ENCODE measurements at regions not wholly inside any gene's neighbourhood (a gene's known extent, or its start where the extent isn't known, plus 50 kb on each side); places are given as distances from the start of the nearest gene placed in this dataset.
"Not testable (repeated sequence)": the region's sequence is repeated elsewhere in the genome, so short reads cannot be mapped to it uniquely, and the experiment has no call there.

GRCh38 chr1:8153961-8154360 lies 127.9 kb upstream of the ERRFI1 start:
- Mint-ChIP-seq H3K36me3 (ENCODE audit: insufficient read depth, unreplicated experiment) (peaks cover 13% of the 10 kb centered on the region), H3K9me3 (ENCODE audit: low read depth, unreplicated experiment) (peaks cover 4% of the 10 kb centered on the region), H3K27ac (ENCODE audit: unreplicated experiment) (peak overlapping the region; percentile 95), H3K4me1 (ENCODE audit: low read depth, unreplicated experiment) (peaks cover 20% of the 10 kb centered on the region), H3K27me3 (ENCODE audit: unreplicated experiment) (no peaks in the 10 kb centered on the region), H3K4me3 (ENCODE audit: low read depth, unreplicated experiment) (no peak overlapping the region)
- CTCF ChIA-PET, result interaction anchor here (0.8 to 1.9 kb wide), 4 partner anchors 28 to 160 kb away, joined by 3 to 11 read pairs (median 6); no protein-coding TSS in a partner anchor
- no peak for DNase-seq
- BruUV-seq (replicated peaks), result no TSS peak
- intact Hi-C loops (cut with micrococcal nuclease; ENCODE audit: unreplicated experiment), result loop anchor here (1.0 kb wide), 1 partner anchor 33 kb away; no protein-coding TSS in a partner anchor
- no peak for TF ChIP-seq CTCF (IDR thresholded peaks at IDR 0.05; ENCODE audit: unreplicated experiment)

- BruUV-seq (replicated peaks), result no TSS peak
- no peak for DNase-seq
- no peak for TF ChIP-seq CTCF (IDR thresholded peaks at IDR 0.05; ENCODE audit: unreplicated experiment)
- Mint-ChIP-seq H3K9me3 (ENCODE audit: low read depth, unreplicated experiment) (peaks cover 4% of the 10 kb centered on the region), H3K4me3 (ENCODE audit: low read depth, unreplicated experiment) (no peak overlapping the region), H3K27me3 (ENCODE audit: unreplicated experiment) (no peaks in the 10 kb centered on the region), H3K4me1 (ENCODE audit: low read depth, unreplicated experiment) (peaks cover 25% of the 10 kb centered on the region), H3K27ac (ENCODE audit: unreplicated experiment) (peak overlapping the region; percentile 39), H3K36me3 (ENCODE audit: insufficient read depth, unreplicated experiment) (peaks cover 13% of the 10 kb centered on the region)
- CTCF ChIA-PET, result no interaction called here
- intact Hi-C loops (cut with micrococcal nuclease; ENCODE audit: unreplicated experiment), result no loop called here
Observed at GRCh38 chr1:8152731-8153702, 126.9 kb upstream of the ERRFI1 start.

GRCh38 chr1:8151647-8152046 lies 125.5 kb upstream of the ERRFI1 start:
- DNase-seq, result no peak
- intact Hi-C loops (cut with micrococcal nuclease; ENCODE audit: unreplicated experiment), result no loop called here
- no TSS peak for BruUV-seq (replicated peaks)
- CTCF ChIA-PET, result no interaction called here
- H3K4me1 Mint-ChIP-seq (ENCODE audit: low read depth, unreplicated experiment), result peaks cover 36% of the 10 kb centered on the region
- H3K27ac Mint-ChIP-seq (ENCODE audit: unreplicated experiment), result no peak overlapping the region
- no peak overlapping the region for H3K4me3 Mint-ChIP-seq (ENCODE audit: low read depth, unreplicated experiment)
- H3K36me3 Mint-ChIP-seq (ENCODE audit: insufficient read depth, unreplicated experiment), result peaks cover 13% of the 10 kb centered on the region
- no peaks in the 10 kb centered on the region for H3K27me3 Mint-ChIP-seq (ENCODE audit: unreplicated experiment)
- H3K9me3 Mint-ChIP-seq (ENCODE audit: low read depth, unreplicated experiment), result no peaks in the 10 kb centered on the region
- no peak for TF ChIP-seq CTCF (IDR thresholded peaks at IDR 0.05; ENCODE audit: unreplicated experiment)

DNA sequence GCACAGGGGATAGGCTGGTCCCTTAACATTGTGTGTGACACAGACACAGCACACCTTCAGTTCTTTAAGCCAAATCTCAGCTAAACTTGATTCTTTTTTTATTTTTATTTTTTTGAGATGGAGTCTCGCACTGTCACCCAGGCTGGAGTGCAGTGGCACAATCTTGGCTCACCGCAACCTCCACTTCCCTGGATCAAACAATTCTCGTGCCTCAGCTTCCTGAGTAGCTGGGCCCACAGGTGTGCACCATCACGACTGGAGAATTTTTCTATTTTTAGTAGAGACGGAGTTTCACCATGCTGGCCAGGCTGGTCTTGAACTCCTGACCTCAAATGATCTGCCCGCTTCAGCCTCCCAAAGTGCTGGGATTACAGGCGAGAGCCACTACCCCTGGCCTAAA lies 123.6 kb upstream of the ERRFI1 start:
- H3K27ac Mint-ChIP-seq (ENCODE audit: unreplicated experiment); intact Hi-C loops (cut with micrococcal nuclease; ENCODE audit: unreplicated experiment); H3K36me3 Mint-ChIP-seq (ENCODE audit: insufficient read depth, unreplicated experiment); H3K9me3 Mint-ChIP-seq (ENCODE audit: low read depth, unreplicated experiment); BruUV-seq (replicated peaks); CTCF ChIA-PET; H3K27me3 Mint-ChIP-seq (ENCODE audit: unreplicated experiment); H3K4me3 Mint-ChIP-seq (ENCODE audit: low read depth, unreplicated experiment); DNase-seq: not testable (repeated sequence)
- H3K4me1 Mint-ChIP-seq (ENCODE audit: low read depth, unreplicated experiment), result peaks cover 23% of the 10 kb centered on the region

DNA sequence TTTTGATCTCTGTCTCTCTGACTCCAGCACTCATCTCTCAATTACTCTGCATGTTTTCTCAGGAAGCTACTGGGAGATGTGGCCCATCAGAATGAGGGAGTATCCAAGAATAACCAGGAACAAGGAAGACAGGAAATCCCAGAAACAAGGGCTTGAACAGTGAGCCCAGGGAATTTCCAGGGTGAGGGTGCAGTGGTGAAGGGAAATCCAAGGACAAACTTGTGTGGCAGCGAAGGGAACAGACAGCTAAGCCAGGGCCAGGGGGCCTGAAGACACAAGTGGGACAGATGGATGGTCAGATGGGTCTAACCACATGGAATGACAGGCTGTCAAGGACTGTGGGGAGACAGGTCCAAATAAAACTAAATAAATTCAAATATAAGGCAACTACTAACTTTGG lies 121.8 kb upstream of the ERRFI1 start:
- H3K36me3 Mint-ChIP-seq (ENCODE audit: insufficient read depth, unreplicated experiment), result no peaks in the 10 kb centered on the region
- H3K27ac Mint-ChIP-seq (ENCODE audit: unreplicated experiment), result peak overlapping the region; percentile 18
- no peak overlapping the region for H3K4me3 Mint-ChIP-seq (ENCODE audit: low read depth, unreplicated experiment)
- no peaks in the 10 kb centered on the region for H3K27me3 Mint-ChIP-seq (ENCODE audit: unreplicated experiment)
- CTCF ChIA-PET, result no interaction called here
- H3K9me3 Mint-ChIP-seq (ENCODE audit: low read depth, unreplicated experiment), result no peaks in the 10 kb centered on the region
- no peak for TF ChIP-seq CTCF (IDR thresholded peaks at IDR 0.05; ENCODE audit: unreplicated experiment)
- H3K4me1 Mint-ChIP-seq (ENCODE audit: low read depth, unreplicated experiment), result peaks cover 16% of the 10 kb centered on the region
- no TSS peak for BruUV-seq (replicated peaks)
- intact Hi-C loops (cut with micrococcal nuclease; ENCODE audit: unreplicated experiment), result no loop called here
- DNase-seq, result no peak

Data from Calu3 (cell line).